ENCODE measurements at regions not wholly inside any gene's neighbourhood (a gene's known extent, or its start where the extent isn't known, plus 50 kb on each side); places are given as distances from the start of the nearest gene placed in this dataset.

DNA sequence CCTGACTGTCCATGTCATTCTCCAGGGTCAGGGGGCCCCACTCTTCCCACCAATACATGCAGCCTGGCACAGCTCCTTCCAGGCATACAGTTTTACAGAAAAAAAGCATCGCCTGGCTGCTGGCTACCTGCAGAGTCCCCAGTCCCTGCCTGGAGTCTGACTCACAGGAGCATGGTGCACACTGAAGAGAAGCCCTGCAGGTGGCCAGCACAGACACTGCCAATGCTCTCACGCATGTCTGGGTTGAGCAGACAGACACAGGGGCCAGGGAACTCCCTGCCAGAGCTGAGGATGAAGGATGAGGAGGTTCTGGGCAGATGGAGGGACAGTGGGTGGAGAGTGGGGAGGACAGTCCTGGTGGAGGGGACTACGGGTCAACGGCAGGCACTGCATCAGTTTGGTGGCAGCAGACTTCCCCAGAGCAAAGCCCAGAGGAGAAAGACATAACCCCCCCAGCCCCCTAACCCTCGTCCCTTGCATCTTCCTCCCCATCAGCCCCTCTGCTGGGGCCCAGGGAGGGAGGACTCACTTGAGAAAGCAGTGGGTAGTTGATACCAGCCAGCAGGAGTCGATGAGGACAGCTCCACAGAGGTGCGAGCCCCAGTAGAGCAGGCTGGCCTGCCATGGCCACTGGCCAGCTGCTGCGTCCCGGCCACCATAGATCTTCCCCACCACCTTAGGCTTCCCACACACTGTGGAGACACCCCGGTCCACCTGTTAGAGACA lies 72.9 kb upstream of the SPTLC1 start:
- TF ChIP-seq, protein P1, sequence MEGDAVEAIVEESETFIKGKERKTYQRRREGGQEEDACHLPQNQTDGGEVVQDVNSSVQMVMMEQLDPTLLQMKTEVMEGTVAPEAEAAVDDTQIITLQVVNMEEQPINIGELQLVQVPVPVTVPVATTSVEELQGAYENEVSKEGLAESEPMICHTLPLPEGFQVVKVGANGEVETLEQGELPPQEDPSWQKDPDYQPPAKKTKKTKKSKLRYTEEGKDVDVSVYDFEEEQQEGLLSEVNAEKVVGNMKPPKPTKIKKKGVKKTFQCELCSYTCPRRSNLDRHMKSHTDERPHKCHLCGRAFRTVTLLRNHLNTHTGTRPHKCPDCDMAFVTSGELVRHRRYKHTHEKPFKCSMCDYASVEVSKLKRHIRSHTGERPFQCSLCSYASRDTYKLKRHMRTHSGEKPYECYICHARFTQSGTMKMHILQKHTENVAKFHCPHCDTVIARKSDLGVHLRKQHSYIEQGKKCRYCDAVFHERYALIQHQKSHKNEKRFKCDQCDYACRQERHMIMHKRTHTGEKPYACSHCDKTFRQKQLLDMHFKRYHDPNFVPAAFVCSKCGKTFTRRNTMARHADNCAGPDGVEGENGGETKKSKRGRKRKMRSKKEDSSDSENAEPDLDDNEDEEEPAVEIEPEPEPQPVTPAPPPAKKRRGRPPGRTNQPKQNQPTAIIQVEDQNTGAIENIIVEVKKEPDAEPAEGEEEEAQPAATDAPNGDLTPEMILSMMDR (IDR thresholded peaks at IDR 0.05): no peak
- TF ChIP-seq POLR2A (IDR thresholded peaks at IDR 0.05): no peak
